ENCODE measurements at regions not wholly inside any gene's neighbourhood (a gene's known extent, or its start where the extent isn't known, plus 50 kb on each side); places are given as distances from the start of the nearest gene placed in this dataset.

GRCh38 chr4:18082236-18082635, 60.7 kb upstream of the LCORL start:
- TF ChIP-seq CTCF (IDR thresholded peaks at IDR 0.05), result no peak
- no peak for TF ChIP-seq POLR2AphosphoS5 (IDR thresholded peaks at IDR 0.05)
- no peak for TF ChIP-seq EP300 (IDR thresholded peaks at IDR 0.05)
- no peak for TF ChIP-seq POLR2A (IDR thresholded peaks at IDR 0.05)
